MCF 10A (cell line): ENCODE measurements at regions not wholly inside any gene's neighbourhood (a gene's known extent, or its start where the extent isn't known, plus 50 kb on each side); places are given as distances from the start of the nearest gene placed in this dataset.
A peak's percentile ranks its signal among the peaks of the same experiment; 100 is the strongest.
"Not testable (repeated sequence)": the region's sequence is repeated elsewhere in the genome, so short reads cannot be mapped to it uniquely, and the experiment has no call there.

Experiments
- BruUV-seq: library from RNA; stranded (reverse); fragments of 400-500 nt; replicated peaks from 2 replicates; lab custom pipeline; 2021; lab: Mats Ljungman, UMichigan
- CTCF ChIA-PET: fragments of 300-600 bp; sonication (Branson Sonifier 250); formaldehyde crosslinking; extraction: SDS; loops from one replicate; lab custom pipeline; 2021; ENCODE audit warnings: antibody characterized with exemption, inconsistent platforms; lab: Yijun Ruan, JAX
- POLR2A ChIA-PET: fragments of 300-600, 350-650 bp; sonication (Branson Sonifier 250); formaldehyde crosslinking; extraction: SDS; loops from one replicate; lab custom pipeline; 2020; ENCODE audit warnings: antibody characterized with exemption, inconsistent platforms; lab: Yijun Ruan, JAX
- DNase-seq: peaks from one replicate; pipeline ENCODE4 v3.0.0-alpha.2; 2018; ENCODE audit not compliant: unreplicated experiment
- H3K27ac Mint-ChIP-seq: one replicate; pipeline ENCODE4 v1.8.0; 2022; ENCODE audit warnings: mild to moderate bottlenecking, low read depth, mixed read lengths; ENCODE audit not compliant: unreplicated experiment
- H3K27me3 Mint-ChIP-seq: one replicate; pipeline ENCODE4 v1.8.0; 2022; ENCODE audit warnings: mixed read lengths; ENCODE audit not compliant: insufficient read depth, unreplicated experiment
- H3K36me3 Mint-ChIP-seq: one replicate; pipeline ENCODE4 v1.8.0; 2022; ENCODE audit warnings: mild to moderate bottlenecking, moderate library complexity, mixed read lengths; ENCODE audit not compliant: insufficient read depth, unreplicated experiment
- H3K4me1 Mint-ChIP-seq: one replicate; pipeline ENCODE4 v1.8.0; 2022; ENCODE audit warnings: mixed read lengths; ENCODE audit not compliant: insufficient read depth, unreplicated experiment
- H3K4me3 Mint-ChIP-seq: one replicate; pipeline ENCODE4 v1.8.0; 2022; ENCODE audit warnings: mild to moderate bottlenecking, moderate library complexity, mixed read lengths; ENCODE audit not compliant: unreplicated experiment
- H3K9me3 Mint-ChIP-seq: one replicate; pipeline ENCODE4 v1.8.0; 2022; ENCODE audit warnings: mixed read lengths; ENCODE audit not compliant: unreplicated experiment
- CTCF ChIP-seq: fragments of 200-600 bp; IDR thresholded peaks from one replicate; pipeline ENCODE4 v1.8.0; 2022; ENCODE audit warnings: antibody characterized with exemption, mild to moderate bottlenecking; ENCODE audit not compliant: unreplicated experiment
- intact Hi-C: fragments of 100-400 bp; cut with micrococcal nuclease; formaldehyde crosslinking; loops from 2 replicates; pipeline ENCODE4 v1.14.1; 2022

- Mint-ChIP-seq H3K9me3 (no peaks in the 10 kb centered on the region), H3K4me3 (no peak overlapping the region), H3K36me3 (no peaks in the 10 kb centered on the region), H3K27me3 (no peaks in the 10 kb centered on the region), H3K4me1 (no peaks in the 10 kb centered on the region), H3K27ac (no peak overlapping the region)
- no peak for DNase-seq
- intact Hi-C loops: no loop called here
- POLR2A ChIA-PET: interaction anchor here (0.7 kb wide), 1 partner anchor 212 kb away, joined by 3 read pairs; no protein-coding TSS in a partner anchor
- CTCF ChIA-PET: interaction anchor here (1.3 kb wide), 1 partner anchor 12 kb away, joined by 3 read pairs; no protein-coding TSS in a partner anchor
- BruUV-seq: no TSS peak
- TF ChIP-seq CTCF: no peak
Observed at GRCh38 chr3:26480377-26480776, 142.2 kb upstream of the LRRC3B start.

- Mint-ChIP-seq H3K36me3 (no peaks in the 10 kb centered on the region), H3K4me3 (no peak overlapping the region), H3K9me3 (no peaks in the 10 kb centered on the region), H3K27ac (no peak overlapping the region), H3K4me1 (no peaks in the 10 kb centered on the region), H3K27me3 (no peaks in the 10 kb centered on the region)
- DNase-seq: peak; percentile 42
- CTCF ChIA-PET: interaction anchor here (0.6 to 1.4 kb wide), 5 partner anchors 22 to 964 kb away, joined by 3 read pairs; no protein-coding TSS in a partner anchor
- TF ChIP-seq CTCF: peak; percentile 33
- intact Hi-C loops: loop anchor here (1.0 kb wide), 2 partner anchors 228 to 836 kb away; no protein-coding TSS in a partner anchor
- BruUV-seq: no TSS peak
- POLR2A ChIA-PET: no interaction called here
Observed at GRCh38 chr3:26484140-26484539, 138.4 kb upstream of the LRRC3B start.

GRCh38 chr3:26498271-26498670 lies 124.3 kb upstream of the LRRC3B start:
- no peak overlapping the region for H3K27ac Mint-ChIP-seq
- ChIA-PET CTCF (interaction anchor here (0.6 to 0.7 kb wide), 2 partner anchors 10 to 60 kb away, joined by 3 to 4 read pairs; no protein-coding TSS in a partner anchor), POLR2A (no interaction called here)
- H3K4me1 Mint-ChIP-seq: no peaks in the 10 kb centered on the region
- DNase-seq: no peak
- peaks cover 4% of the 10 kb centered on the region for H3K36me3 Mint-ChIP-seq
- no TSS peak for BruUV-seq
- intact Hi-C loops: no loop called here
- peaks cover 10% of the 10 kb centered on the region for H3K9me3 Mint-ChIP-seq
- H3K4me3 Mint-ChIP-seq: no peak overlapping the region
- no peaks in the 10 kb centered on the region for H3K27me3 Mint-ChIP-seq
- no peak for TF ChIP-seq CTCF

GRCh38 chr3:26505399-26505798 lies 117.2 kb upstream of the LRRC3B start:
- Mint-ChIP-seq H3K36me3 (peaks cover 4% of the 10 kb centered on the region), H3K27me3 (no peaks in the 10 kb centered on the region), H3K27ac (no peak overlapping the region), H3K4me3 (no peak overlapping the region), H3K4me1 (no peaks in the 10 kb centered on the region), H3K9me3 (no peaks in the 10 kb centered on the region)
- TF ChIP-seq CTCF: no peak
- intact Hi-C loops: no loop called here
- no TSS peak for BruUV-seq
- DNase-seq: no peak
- CTCF ChIA-PET: interaction anchor here (0.6 to 0.8 kb wide), 4 partner anchors 16 to 1090 kb away, joined by 3 to 4 read pairs (median 4); no protein-coding TSS in a partner anchor
- POLR2A ChIA-PET: interaction anchor here (0.7 kb wide), 1 partner anchor 647 kb away, joined by 3 read pairs; no protein-coding TSS in a partner anchor

- H3K9me3 Mint-ChIP-seq, DNase-seq, H3K27ac Mint-ChIP-seq, H3K27me3 Mint-ChIP-seq, H3K36me3 Mint-ChIP-seq, CTCF ChIA-PET, H3K4me3 Mint-ChIP-seq, POLR2A ChIA-PET, intact Hi-C loops, BruUV-seq, H3K4me1 Mint-ChIP-seq: not testable (repeated sequence)
Observed at GRCh38 chr3:26514445-26515029, 108.0 kb upstream of the LRRC3B start.
